GM19238 (cell line): ENCODE measurements at regions not wholly inside any gene's neighbourhood (a gene's known extent, or its start where the extent isn't known, plus 50 kb on each side); places are given as distances from the start of the nearest gene placed in this dataset.

Experiments
- DNase-seq: peaks from one replicate; pipeline ENCODE4 v3.0.0; 2011; ENCODE audit warnings: low spot score; ENCODE audit not compliant: insufficient read length

GRCh38 chr1:114342376-114342775, 168.6 kb downstream of the TRIM33 start:
- no peak for DNase-seq

GRCh38 chr1:114341856-114342255, 169.1 kb downstream of the TRIM33 start:
- DNase-seq = no peak

- no peak for DNase-seq
These were observed 169.7 kb downstream of the TRIM33 start for GRCh38 chr1:114341299-114341698.

- DNase-seq = no peak
These were observed 170.1 kb downstream of the TRIM33 start for GRCh38 chr1:114340892-114341291.

- DNase-seq = no peak
These were observed 171.6 kb downstream of the TRIM33 start for GRCh38 chr1:114339379-114339778.

- DNase-seq = no peak
These were observed 172.7 kb downstream of the TRIM33 start for GRCh38 chr1:114338191-114338890.

- no peak for DNase-seq
These were observed 173.6 kb downstream of the TRIM33 start for GRCh38 chr1:114337417-114337816.

GRCh38 chr1:114336360-114336759, 174.6 kb downstream of the TRIM33 start:
- no peak for DNase-seq

GRCh38 chr1:114335273-114335672, 175.7 kb downstream of the TRIM33 start:
- DNase-seq = no peak

GRCh38 chr1:114334297-114334696, 176.7 kb downstream of the TRIM33 start:
- no peak for DNase-seq

GRCh38 chr1:114333690-114334089, 177.3 kb downstream of the TRIM33 start:
- DNase-seq = no peak

- DNase-seq = no peak
These were observed 178.3 kb upstream of the SYT6 start for GRCh38 chr1:114331936-114332335.

GRCh38 chr1:114330451-114330983, 176.8 kb upstream of the SYT6 start:
- DNase-seq = no peak

- no peak for DNase-seq
These were observed 174.8 kb upstream of the SYT6 start for GRCh38 chr1:114328361-114328904.

GRCh38 chr1:114324662-114324965, 170.9 kb upstream of the SYT6 start:
- DNase-seq = no peak

GRCh38 chr1:114323959-114324661, 170.4 kb upstream of the SYT6 start:
- no peak for DNase-seq

GRCh38 chr1:114322734-114323133, 169.1 kb upstream of the SYT6 start:
- DNase-seq = no peak

GRCh38 chr1:114322207-114322606, 168.5 kb upstream of the SYT6 start:
- DNase-seq = no peak

GRCh38 chr1:114320586-114320985, 166.9 kb upstream of the SYT6 start:
- DNase-seq = no peak

GRCh38 chr1:114319418-114319817, 165.7 kb upstream of the SYT6 start:
- no peak for DNase-seq

GRCh38 chr1:114318961-114319360, 165.3 kb upstream of the SYT6 start:
- no peak for DNase-seq

GRCh38 chr1:114316204-114316603, 162.5 kb upstream of the SYT6 start:
- DNase-seq = no peak

- DNase-seq = no peak
These were observed 162.0 kb upstream of the SYT6 start for GRCh38 chr1:114315631-114316030.
